H9 (cell line): ENCODE measurements at regions not wholly inside any gene's neighbourhood (a gene's known extent, or its start where the extent isn't known, plus 50 kb on each side); places are given as distances from the start of the nearest gene placed in this dataset.

Source experiments
- DNase-seq: peaks from one replicate; pipeline ENCODE4 v3.0.0-alpha.2; 2017
- H2AFZ ChIP-seq: one replicate; pipeline ENCODE4 v1.6.1; 2013; ENCODE audit warnings: mild to moderate bottlenecking, low read length, control low read depth, moderate library complexity
- H2AK5ac ChIP-seq: 2 replicates; pipeline ENCODE4 v1.6.1; 2013; ENCODE audit warnings: low read length, control low read depth, mixed read lengths; ENCODE audit not compliant: insufficient read length
- H2BK120ac ChIP-seq: one replicate; pipeline ENCODE4 v1.6.1; 2013; ENCODE audit warnings: low read depth, mild to moderate bottlenecking, low read length, control low read depth, inconsistent platforms; ENCODE audit not compliant: poor library complexity, severe bottlenecking
- H2BK12ac ChIP-seq: 2 replicates; pipeline ENCODE4 v1.6.1; 2013; ENCODE audit warnings: low read length, control low read depth, mixed read lengths, low read depth; ENCODE audit not compliant: insufficient read length
- H2BK15ac ChIP-seq: 2 replicates; pipeline ENCODE4 v1.6.1; 2013; ENCODE audit warnings: low read depth, low read length, control low read depth
- H2BK20ac ChIP-seq: one replicate; pipeline ENCODE4 v1.6.1; 2013; ENCODE audit warnings: low read depth, mild to moderate bottlenecking, low read length, control low read depth, inconsistent platforms; ENCODE audit not compliant: poor library complexity, severe bottlenecking
- H2BK5ac ChIP-seq: 2 replicates; pipeline ENCODE4 v1.6.1; 2013; ENCODE audit warnings: low read length, control low read depth, mixed read lengths; ENCODE audit not compliant: insufficient read length
- H3K14ac ChIP-seq: 2 replicates; pipeline ENCODE4 v1.6.1; 2013; ENCODE audit warnings: low read length, control low read depth; ENCODE audit not compliant: insufficient read depth
- H3K18ac ChIP-seq: 2 replicates; pipeline ENCODE4 v1.6.1; 2013; ENCODE audit warnings: low read depth, mild to moderate bottlenecking, mixed read lengths, low read length, control low read depth; ENCODE audit not compliant: insufficient read length
- H3K23ac ChIP-seq: 2 replicates; pipeline ENCODE4 v1.6.1; 2013; ENCODE audit warnings: low read length, control low read depth, mixed read lengths, low read depth; ENCODE audit not compliant: insufficient read length
- H3K23me2 ChIP-seq: 2 replicates; pipeline ENCODE4 v1.6.1; 2013; ENCODE audit warnings: low read depth, mild to moderate bottlenecking, mixed read lengths, low read length, control low read depth; ENCODE audit not compliant: insufficient read length, poor library complexity, severe bottlenecking
- H3K27ac ChIP-seq: 2 replicates; pipeline ENCODE4 v1.5.1; 2013; ENCODE audit warnings: low read length, control low read depth, mixed read lengths, low read depth; ENCODE audit not compliant: insufficient read length
- H3K27me3 ChIP-seq: 2 replicates; pipeline ENCODE4 v1.6.1; 2013; ENCODE audit warnings: low read length, control low read depth, inconsistent platforms; ENCODE audit not compliant: insufficient read depth
- H3K4ac ChIP-seq: 2 replicates; pipeline ENCODE4 v1.6.1; 2013; ENCODE audit warnings: low read depth, mild to moderate bottlenecking, control low read depth, inconsistent platforms, low read length, moderate library complexity
- H3K4me1 ChIP-seq: 2 replicates; pipeline ENCODE4 v1.6.1; 2013; ENCODE audit warnings: low read length, control low read depth, inconsistent platforms; ENCODE audit not compliant: insufficient read depth
- H3K4me2 ChIP-seq: 2 replicates; pipeline ENCODE4 v1.6.1; 2013; ENCODE audit warnings: low read length, control low read depth, mixed read lengths; ENCODE audit not compliant: insufficient read length, insufficient read depth
- H3K56ac ChIP-seq: 2 replicates; pipeline ENCODE4 v1.6.1; 2013; ENCODE audit warnings: low read depth, mild to moderate bottlenecking, mixed read lengths, low read length, control low read depth; ENCODE audit not compliant: insufficient read length
- H3K79me1 ChIP-seq: 2 replicates; pipeline ENCODE4 v1.6.1; 2013; ENCODE audit warnings: low read depth, mild to moderate bottlenecking, moderate library complexity, low read length, control low read depth, inconsistent platforms; ENCODE audit not compliant: insufficient read depth, poor library complexity, severe bottlenecking
- H3K79me2 ChIP-seq: 2 replicates; pipeline ENCODE4 v1.6.1; 2013; ENCODE audit warnings: low read length, control low read depth, inconsistent platforms; ENCODE audit not compliant: insufficient read depth
- H3K9ac ChIP-seq: 2 replicates; pipeline ENCODE4 v1.6.1; 2013; ENCODE audit warnings: low read length, control low read depth, mixed read lengths; ENCODE audit not compliant: insufficient read length; ENCODE audit errors: extremely low read depth
- H3K9me3 ChIP-seq: one replicate; pipeline ENCODE4 v1.6.1; 2013; ENCODE audit warnings: low read depth, low read length, inconsistent platforms; ENCODE audit not compliant: control insufficient read depth
- H3T11ph ChIP-seq: one replicate; pipeline ENCODE4 v1.6.1; 2013; ENCODE audit warnings: mild to moderate bottlenecking, low read length, control low read depth, inconsistent platforms
- H4K20me1 ChIP-seq: one replicate; pipeline ENCODE4 v1.6.1; 2013; ENCODE audit not compliant: control insufficient read depth, insufficient read length, insufficient read depth
- H4K5ac ChIP-seq: 2 replicates; pipeline ENCODE4 v1.6.1; 2013; ENCODE audit warnings: low read depth, mild to moderate bottlenecking, mixed read lengths, low read length, control low read depth; ENCODE audit not compliant: insufficient read length
- H4K8ac ChIP-seq: replicated peaks from 2 replicates; pipeline ENCODE4 v1.6.1; 2013; ENCODE audit warnings: low read length, control low read depth, mixed read lengths, low read depth; ENCODE audit not compliant: insufficient read length
- H4K91ac ChIP-seq: 2 replicates; pipeline ENCODE4 v1.6.1; 2013; ENCODE audit warnings: low read depth, mild to moderate bottlenecking, moderate library complexity, mixed read lengths, low read length, control low read depth; ENCODE audit not compliant: insufficient read length
- H3K27ac Mint-ChIP-seq, 3 experiments: 2 replicates in 2 of 3; 3 replicates in 1 of 3; pipeline ENCODE4 v1.8.0; 2020 to 2021; ENCODE audit warnings: mixed read lengths in 3 of 3, mild to moderate bottlenecking in 1 of 3, moderate library complexity in 1 of 3
- H3K27me3 Mint-ChIP-seq: 2 replicates; pipeline ENCODE4 v1.8.0; 2021; ENCODE audit warnings: low read depth, mild to moderate bottlenecking, moderate library complexity, mixed read lengths
- H3K36me3 Mint-ChIP-seq, 3 experiments: 2 replicates in 2 of 3; 3 replicates in 1 of 3; pipeline ENCODE4 v1.8.0; 2020 to 2021; ENCODE audit warnings: low read depth in 3 of 3, mixed read lengths in 3 of 3; ENCODE audit not compliant: insufficient read depth in 1 of 3
- H3K4me1 Mint-ChIP-seq, 2 experiments: 2 replicates each; pipeline ENCODE4 v1.8.0; 2020; ENCODE audit warnings: mixed read lengths in 2 of 2
- H3K4me3 Mint-ChIP-seq, 2 experiments: 2 replicates in 1 of 2; 3 replicates in 1 of 2; pipeline ENCODE4 v1.8.0; 2020 to 2021; ENCODE audit warnings: mild to moderate bottlenecking in 2 of 2, mixed read lengths in 2 of 2, moderate library complexity in 1 of 2
- H3K9me3 Mint-ChIP-seq, 2 experiments: 2 replicates in 1 of 2; 3 replicates in 1 of 2; pipeline ENCODE4 v1.8.0; 2020; ENCODE audit warnings: mild to moderate bottlenecking in 2 of 2, mixed read lengths in 2 of 2, moderate library complexity in 1 of 2
- WGBS: extraction: QIAGEN DNeasy Blood & Tissue Kit; methylation state at CpG from one replicate; pipeline ENCODE4 v1.1.7; 2013; ENCODE audit warnings: missing lambda C conversion rate, low lambda C conversion rate, mixed read lengths; ENCODE audit not compliant: insufficient read length; ENCODE audit errors: extremely low coverage; 5-methylcytosine and 5-hydroxymethylcytosine counted together
- TF ChIP-seq, protein P1 (sequence below): fragments of 200-600 bp; sonication (generic); conservative IDR thresholded peaks from 3 replicates; pipeline ENCODE4 v1.8.0; 2021; ENCODE audit warnings: antibody characterized with exemption, mild to moderate bottlenecking

GRCh38 chr4:160251522-160252170 lies 1148.8 kb downstream of the RAPGEF2 start:
- H2BK20ac ChIP-seq, result no peak overlapping the region
- no peak overlapping the region for H2AFZ ChIP-seq
- no peak overlapping the region for H4K5ac ChIP-seq
- no peaks in the 10 kb centered on the region for H3K79me2 ChIP-seq
- no peaks in the 10 kb centered on the region for H3K27me3 Mint-ChIP-seq
- no peaks in the 10 kb centered on the region for H4K20me1 ChIP-seq
- no peak overlapping the region for H3K56ac ChIP-seq
- H3K18ac ChIP-seq, result no peak overlapping the region
- TF ChIP-seq, protein P1, sequence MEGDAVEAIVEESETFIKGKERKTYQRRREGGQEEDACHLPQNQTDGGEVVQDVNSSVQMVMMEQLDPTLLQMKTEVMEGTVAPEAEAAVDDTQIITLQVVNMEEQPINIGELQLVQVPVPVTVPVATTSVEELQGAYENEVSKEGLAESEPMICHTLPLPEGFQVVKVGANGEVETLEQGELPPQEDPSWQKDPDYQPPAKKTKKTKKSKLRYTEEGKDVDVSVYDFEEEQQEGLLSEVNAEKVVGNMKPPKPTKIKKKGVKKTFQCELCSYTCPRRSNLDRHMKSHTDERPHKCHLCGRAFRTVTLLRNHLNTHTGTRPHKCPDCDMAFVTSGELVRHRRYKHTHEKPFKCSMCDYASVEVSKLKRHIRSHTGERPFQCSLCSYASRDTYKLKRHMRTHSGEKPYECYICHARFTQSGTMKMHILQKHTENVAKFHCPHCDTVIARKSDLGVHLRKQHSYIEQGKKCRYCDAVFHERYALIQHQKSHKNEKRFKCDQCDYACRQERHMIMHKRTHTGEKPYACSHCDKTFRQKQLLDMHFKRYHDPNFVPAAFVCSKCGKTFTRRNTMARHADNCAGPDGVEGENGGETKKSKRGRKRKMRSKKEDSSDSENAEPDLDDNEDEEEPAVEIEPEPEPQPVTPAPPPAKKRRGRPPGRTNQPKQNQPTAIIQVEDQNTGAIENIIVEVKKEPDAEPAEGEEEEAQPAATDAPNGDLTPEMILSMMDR, result no peak
- no peaks in the 10 kb centered on the region for H3K36me3 Mint-ChIP-seq
- no peak overlapping the region for H2BK5ac ChIP-seq
- no peaks in the 10 kb centered on the region for H3K9me3 ChIP-seq
- DNase-seq, result no peak
- no peak overlapping the region for H2BK120ac ChIP-seq
- H3K14ac ChIP-seq, result no peak overlapping the region
- no peak overlapping the region for H3K4me3 Mint-ChIP-seq
- no peak overlapping the region for H3K23ac ChIP-seq
- H2BK15ac ChIP-seq, result no peak overlapping the region
- no peak overlapping the region; a peak in 1 of 7 replicates for H3K27ac Mint-ChIP-seq
- H4K8ac ChIP-seq, result no peak overlapping the region
- WGBS, result no CpG with 5 or more reads among the region's 3 CpGs
- no peaks in the 10 kb centered on the region for H3K4me1 Mint-ChIP-seq
- no peak overlapping the region for H2AK5ac ChIP-seq
- H3K79me1 ChIP-seq, result no peaks in the 10 kb centered on the region
- no peak overlapping the region for H4K91ac ChIP-seq
- H3K4ac ChIP-seq, result no peak overlapping the region
- no peak overlapping the region for H3K27ac ChIP-seq
- H3K27me3 ChIP-seq, result no peaks in the 10 kb centered on the region
- no peak overlapping the region for H3K9ac ChIP-seq
- no peaks in the 10 kb centered on the region for H3K4me1 ChIP-seq
- no peaks in the 10 kb centered on the region for H3K23me2 ChIP-seq
- H3K4me2 ChIP-seq, result no peak overlapping the region
- no peak overlapping the region for H3T11ph ChIP-seq
- H3K9me3 Mint-ChIP-seq, result peaks cover 0 to 7% of the 10 kb centered on the region in 2 experiments; a peak in 3 of 5 replicates
- no peak overlapping the region for H2BK12ac ChIP-seq
